AG04450 (cell line): ENCODE measurements at regions not wholly inside any gene's neighbourhood (a gene's known extent, or its start where the extent isn't known, plus 50 kb on each side); places are given as distances from the start of the nearest gene placed in this dataset.
"Not testable (repeated sequence)": the region's sequence is repeated elsewhere in the genome, so short reads cannot be mapped to it uniquely, and the experiment has no call there.

Experiments
- CTCF ChIA-PET: fragments of 300-600, 350-600 bp; formaldehyde crosslinking; extraction: SDS; loops from one replicate; lab custom pipeline; 2022; ENCODE audit warnings: antibody characterized with exemption, inconsistent platforms; lab: Charles Lee
- POLR2A ChIA-PET: fragments of 350-600 bp; formaldehyde crosslinking; extraction: SDS; loops from one replicate; lab custom pipeline; 2021; ENCODE audit warnings: antibody characterized with exemption, inconsistent platforms; lab: Yijun Ruan, JAX
- DNase-seq: peaks from one replicate; pipeline ENCODE4 v3.0.0-alpha.2; 2011; ENCODE audit warnings: low read depth, low spot score
- H3K27ac ChIP-seq: one replicate; pipeline ENCODE4 v1.5.1; 2012; ENCODE audit warnings: low read depth, low read length, control low read depth
- H3K27me3 ChIP-seq: one replicate; pipeline ENCODE4 v1.6.0; 2012; ENCODE audit warnings: low read length; ENCODE audit not compliant: control insufficient read depth, insufficient read depth
- H3K4me3 ChIP-seq: 2 replicates; pipeline ENCODE4 v1.5.1; 2011; ENCODE audit warnings: mild to moderate bottlenecking, low read depth, low read length, control low read depth
- H3K9me3 ChIP-seq: 2 replicates; pipeline ENCODE4 v1.5.1; 2012; ENCODE audit warnings: low read length; ENCODE audit not compliant: control insufficient read depth, insufficient read depth
- TF ChIP-seq, protein P1 (sequence below): IDR thresholded peaks from 2 replicates; pipeline ENCODE4 v1.5.1; 2011; ENCODE audit warnings: low read depth, low read length, control low read depth, inconsistent platforms

DNA sequence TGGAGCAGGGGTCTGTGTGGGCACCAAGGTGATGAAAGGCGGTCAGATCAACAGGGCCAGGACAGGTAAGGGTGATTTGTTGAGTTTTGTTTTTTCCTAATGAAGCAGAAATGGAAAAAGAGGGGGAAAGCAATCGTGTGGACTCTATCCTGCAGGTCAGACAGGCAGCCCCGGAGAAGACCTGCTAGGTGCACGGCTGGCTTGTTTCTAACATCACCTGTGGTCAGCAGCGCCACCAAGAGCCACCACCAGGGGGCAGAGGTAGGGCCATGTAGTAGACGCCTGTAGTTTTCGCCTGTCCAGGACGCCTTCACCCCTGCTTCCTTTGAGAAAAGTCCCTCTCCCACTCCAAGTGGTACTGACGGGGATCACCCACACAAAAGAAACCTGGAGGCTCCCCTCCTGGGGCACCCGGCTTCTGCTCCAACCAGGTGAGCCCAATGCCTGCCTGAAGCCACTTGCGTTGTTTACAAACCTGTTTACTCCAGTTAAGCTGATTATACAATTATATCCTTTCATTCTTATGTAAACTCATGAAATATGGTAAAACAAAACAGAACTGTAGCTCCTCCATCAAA, 54.2 kb upstream of the SEC14L1 start:
- DNase-seq = peak; percentile 50
- ChIA-PET POLR2A (no interaction called here), CTCF (interaction anchor here (0.6 to 4.0 kb wide), 24 partner anchors 8 to 315 kb away, joined by 3 to 32 read pairs (median 4); partner anchors contain the start of gene MGAT5B)
- Histone ChIP-seq H3K9me3 (no peaks in the 10 kb centered on the region), H3K4me3 (no peak overlapping the region), H3K27me3 (no peaks in the 10 kb centered on the region), H3K27ac (no peak overlapping the region)
- TF ChIP-seq, protein P1, sequence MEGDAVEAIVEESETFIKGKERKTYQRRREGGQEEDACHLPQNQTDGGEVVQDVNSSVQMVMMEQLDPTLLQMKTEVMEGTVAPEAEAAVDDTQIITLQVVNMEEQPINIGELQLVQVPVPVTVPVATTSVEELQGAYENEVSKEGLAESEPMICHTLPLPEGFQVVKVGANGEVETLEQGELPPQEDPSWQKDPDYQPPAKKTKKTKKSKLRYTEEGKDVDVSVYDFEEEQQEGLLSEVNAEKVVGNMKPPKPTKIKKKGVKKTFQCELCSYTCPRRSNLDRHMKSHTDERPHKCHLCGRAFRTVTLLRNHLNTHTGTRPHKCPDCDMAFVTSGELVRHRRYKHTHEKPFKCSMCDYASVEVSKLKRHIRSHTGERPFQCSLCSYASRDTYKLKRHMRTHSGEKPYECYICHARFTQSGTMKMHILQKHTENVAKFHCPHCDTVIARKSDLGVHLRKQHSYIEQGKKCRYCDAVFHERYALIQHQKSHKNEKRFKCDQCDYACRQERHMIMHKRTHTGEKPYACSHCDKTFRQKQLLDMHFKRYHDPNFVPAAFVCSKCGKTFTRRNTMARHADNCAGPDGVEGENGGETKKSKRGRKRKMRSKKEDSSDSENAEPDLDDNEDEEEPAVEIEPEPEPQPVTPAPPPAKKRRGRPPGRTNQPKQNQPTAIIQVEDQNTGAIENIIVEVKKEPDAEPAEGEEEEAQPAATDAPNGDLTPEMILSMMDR = peak; percentile 93

DNA sequence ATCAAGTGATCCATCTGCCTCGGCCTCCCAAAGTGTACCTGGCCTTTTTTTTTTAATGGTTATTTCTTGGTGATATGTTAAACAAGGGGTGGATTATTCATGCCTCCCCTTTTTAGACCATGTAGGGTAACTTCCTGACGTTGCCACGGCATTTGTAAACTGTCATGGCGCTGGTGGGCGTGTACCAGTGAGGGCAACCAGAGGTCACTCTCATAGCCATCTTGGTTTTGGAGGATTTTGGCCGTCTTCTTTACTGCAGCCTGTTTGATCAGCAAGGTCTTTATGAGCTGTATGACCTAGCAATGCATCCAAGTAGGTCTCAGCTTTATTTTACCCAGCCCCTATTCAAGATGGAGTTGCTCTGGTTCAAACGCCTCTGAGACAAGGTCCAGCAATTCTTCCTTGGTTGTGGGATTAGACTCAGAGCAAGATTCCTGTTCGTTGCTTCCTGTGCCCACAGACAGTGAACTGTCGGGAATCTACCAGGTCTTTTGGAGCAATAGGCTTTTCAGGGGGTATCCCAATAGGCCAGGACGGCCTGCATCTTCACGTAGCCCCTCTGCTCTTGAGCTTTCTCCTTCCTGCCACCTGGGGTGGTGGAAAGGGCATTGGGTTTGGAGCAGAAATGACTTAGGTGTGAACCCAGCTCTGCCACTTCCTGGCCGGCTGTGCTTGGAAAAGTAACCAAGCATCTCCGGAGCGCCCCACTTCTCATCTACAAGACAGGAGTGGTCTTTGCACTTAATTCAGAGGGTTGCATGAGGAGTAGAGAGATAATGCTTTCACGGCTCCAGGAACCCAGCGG, 52.9 kb upstream of the SEC14L1 start:
- POLR2A ChIA-PET = interaction anchor here (0.5 to 1.8 kb wide), 10 partner anchors 34 to 876 kb away, joined by 3 to 9 read pairs (median 4); no protein-coding TSS in a partner anchor
- H3K27me3 ChIP-seq = no peaks in the 10 kb centered on the region
- no peak for DNase-seq
- H3K27ac ChIP-seq = peak overlapping the region; percentile 61
- TF ChIP-seq, protein P1 = no peak
- H3K9me3 ChIP-seq = no peaks in the 10 kb centered on the region
- peak overlapping the region; percentile 89 for H3K4me3 ChIP-seq
- CTCF ChIA-PET = interaction anchor here (0.6 to 4.0 kb wide), 55 partner anchors 9 to 947 kb away, joined by 3 to 32 read pairs (median 5); partner anchors contain the start of genes MGAT5B and SEC14L1

DNA sequence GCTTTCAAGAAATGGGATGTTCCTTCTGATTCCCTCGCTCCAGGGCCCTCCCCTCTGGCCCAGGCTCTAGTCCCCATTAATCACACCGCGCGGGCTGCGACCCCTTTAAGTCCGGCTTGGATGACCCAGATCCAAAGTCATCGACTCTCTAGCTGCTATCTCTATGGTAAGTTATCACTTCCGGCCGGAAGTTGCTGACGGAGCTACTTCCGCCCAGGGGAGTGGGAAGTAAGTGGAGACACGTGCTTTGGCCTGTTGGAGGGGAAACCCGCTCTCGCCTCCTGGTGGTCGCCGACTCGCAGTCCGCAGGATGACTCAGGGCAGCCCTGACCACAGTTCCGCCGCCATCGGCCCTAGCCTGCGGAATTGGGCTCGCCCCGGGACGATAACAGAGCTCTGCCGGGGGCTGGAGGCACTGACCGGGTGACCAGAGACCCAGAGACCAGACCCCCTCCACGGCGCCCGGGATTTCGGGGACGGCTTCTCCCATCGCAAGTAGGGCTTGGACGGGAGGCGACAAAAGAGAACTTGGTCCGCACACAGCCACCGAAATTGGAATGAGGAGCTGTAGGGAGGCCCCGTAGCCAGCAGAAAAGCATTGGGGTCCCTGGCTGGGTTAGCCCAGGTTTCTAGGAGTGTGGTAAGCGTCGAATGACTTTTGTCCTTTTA, 52.2 kb upstream of the SEC14L1 start:
- ChIA-PET CTCF (interaction anchor here (0.6 to 4.0 kb wide), 59 partner anchors 9 to 946 kb away, joined by 3 to 32 read pairs (median 5); partner anchors contain the start of genes MGAT5B and SEC14L1), POLR2A (interaction anchor here (0.5 to 1.8 kb wide), 11 partner anchors 33 to 875 kb away, joined by 3 to 9 read pairs (median 3); no protein-coding TSS in a partner anchor)
- Histone ChIP-seq H3K27ac (peak overlapping the region; percentile 89), H3K27me3 (no peaks in the 10 kb centered on the region), H3K9me3 (no peaks in the 10 kb centered on the region), H3K4me3 (peak overlapping the region; percentile 89)
- DNase-seq = peak; percentile 96
- TF ChIP-seq, protein P1 = peak; percentile 70

DNA sequence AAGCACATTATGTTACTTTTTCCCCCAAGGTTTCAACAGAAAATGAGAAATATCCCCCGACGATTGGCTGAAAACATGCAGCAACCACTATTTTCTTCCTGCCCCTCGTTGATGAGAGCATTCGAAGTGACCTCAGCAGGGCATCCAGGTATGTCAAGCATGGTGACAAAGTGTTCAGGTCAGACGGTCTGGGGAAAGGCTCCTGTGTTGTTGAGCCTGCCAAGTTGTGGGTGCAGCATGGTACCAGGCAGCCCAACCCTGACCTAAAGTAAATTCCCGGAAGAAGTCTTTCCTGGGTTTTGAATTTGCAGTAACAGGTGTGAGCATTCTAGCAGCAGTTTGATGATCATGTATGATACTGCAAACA, 51.7 kb upstream of the SEC14L1 start:
- ChIA-PET POLR2A (interaction anchor here (0.7 to 1.8 kb wide), 8 partner anchors 33 to 874 kb away, joined by 3 to 9 read pairs (median 3); no protein-coding TSS in a partner anchor), CTCF (interaction anchor here (0.6 to 4.0 kb wide), 43 partner anchors 9 to 224 kb away, joined by 3 to 32 read pairs (median 6); partner anchors contain the start of genes MGAT5B and SEC14L1)
- TF ChIP-seq, protein P1 = no peak
- DNase-seq = no peak
- Histone ChIP-seq H3K9me3 (no peaks in the 10 kb centered on the region), H3K27ac (peak overlapping the region; percentile 89), H3K4me3 (peak overlapping the region; percentile 89), H3K27me3 (no peaks in the 10 kb centered on the region)

DNA sequence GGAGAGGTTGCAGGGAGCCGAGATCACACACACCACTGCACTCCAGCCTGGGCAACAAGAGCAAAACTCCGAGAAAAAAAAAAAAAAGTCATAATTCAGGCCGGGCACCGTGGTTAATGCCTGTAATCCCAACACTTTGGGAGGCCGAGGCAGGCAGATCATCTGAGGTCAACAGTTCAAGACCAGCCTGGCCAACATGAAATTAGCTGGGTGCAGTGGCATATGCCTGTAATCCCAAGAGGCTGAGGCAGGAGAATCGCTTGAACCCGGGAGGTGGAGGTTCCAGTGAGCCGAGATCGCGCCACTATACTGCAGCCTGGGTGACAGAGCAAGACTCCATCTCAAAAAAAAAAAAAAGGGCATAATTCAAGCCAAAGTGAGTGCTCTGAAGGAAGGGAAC, 50.8 kb upstream of the SEC14L1 start:
- POLR2A ChIA-PET = interaction anchor here (0.7 to 1.0 kb wide), 2 partner anchors 35 to 190 kb away, joined by 3 to 6 read pairs; no protein-coding TSS in a partner anchor
- CTCF ChIA-PET = interaction anchor here (0.7 to 1.0 kb wide), 2 partner anchors 145 to 321 kb away, joined by 3 to 4 read pairs; no protein-coding TSS in a partner anchor
- not testable (repeated sequence) for H3K27me3 ChIP-seq, H3K9me3 ChIP-seq, H3K27ac ChIP-seq, H3K4me3 ChIP-seq, DNase-seq
